Astrocyte (in vitro differentiated cells and primary cell): ENCODE measurements at regions not wholly inside any gene's neighbourhood (a gene's known extent, or its start where the extent isn't known, plus 50 kb on each side); places are given as distances from the start of the nearest gene placed in this dataset.
A peak's percentile ranks its signal among the peaks of the same experiment; 100 is the strongest.

Experiments
- DNase-seq: peaks from one replicate; pipeline ENCODE4 v3.0.0-alpha.2; 2010; ENCODE audit warnings: low read depth
- FAIRE-seq: peaks from 2 replicates; lab custom pipeline; 2011; peaks lifted over from hg19 to GRCh38; lab: Jason Lieb, UNC
- H2AFZ ChIP-seq: 2 replicates; pipeline ENCODE4 v1.6.0; 2012; ENCODE audit warnings: low read depth, low read length, inconsistent platforms
- H3K27ac ChIP-seq: 2 replicates; pipeline ENCODE4 v1.5.1; 2011; ENCODE audit warnings: low read depth, low read length, inconsistent platforms
- H3K27me3 ChIP-seq: 2 replicates; pipeline ENCODE4 v1.6.0; 2011; ENCODE audit warnings: low read length, inconsistent platforms; ENCODE audit not compliant: insufficient read depth
- H3K36me3 ChIP-seq: 2 replicates; pipeline ENCODE4 v1.5.1; 2011; ENCODE audit warnings: low read length, inconsistent platforms; ENCODE audit not compliant: insufficient read depth
- H3K4me1 ChIP-seq: 2 replicates; pipeline ENCODE4 v1.5.1; 2011; ENCODE audit warnings: low read length, inconsistent platforms; ENCODE audit not compliant: insufficient read depth
- H3K4me2 ChIP-seq: 2 replicates; pipeline ENCODE4 v1.6.0; 2012; ENCODE audit warnings: low read length, inconsistent platforms
- H3K4me3 ChIP-seq: 2 replicates; pipeline ENCODE4 v1.5.1; 2011; ENCODE audit warnings: low read depth, mild to moderate bottlenecking, low read length, inconsistent platforms; ENCODE audit not compliant: insufficient read depth
- H3K79me2 ChIP-seq: 2 replicates; pipeline ENCODE4 v1.6.0; 2012; ENCODE audit warnings: mild to moderate bottlenecking, low read length, inconsistent platforms; ENCODE audit not compliant: insufficient read depth
- H3K9ac ChIP-seq: 2 replicates; pipeline ENCODE4 v1.6.0; 2012; ENCODE audit warnings: mild to moderate bottlenecking, low read length, inconsistent platforms
- H3K9me3 ChIP-seq: 2 replicates; pipeline ENCODE4 v1.5.1; 2012; ENCODE audit warnings: low read depth, mild to moderate bottlenecking, low read length, inconsistent platforms; ENCODE audit not compliant: insufficient read depth
- H4K20me1 ChIP-seq: 2 replicates; pipeline ENCODE4 v1.6.0; 2012; ENCODE audit warnings: low read length, inconsistent platforms; ENCODE audit not compliant: insufficient read depth
- H3K27ac Mint-ChIP-seq: one replicate; pipeline ENCODE4 v1.8.0; 2021; ENCODE audit warnings: mild to moderate bottlenecking, mixed read lengths; ENCODE audit not compliant: unreplicated experiment
- H3K27me3 Mint-ChIP-seq: one replicate; pipeline ENCODE4 v1.8.0; 2021; ENCODE audit warnings: low read depth, mixed read lengths; ENCODE audit not compliant: unreplicated experiment
- H3K36me3 Mint-ChIP-seq: one replicate; pipeline ENCODE4 v1.8.0; 2021; ENCODE audit warnings: low read depth, mixed read lengths; ENCODE audit not compliant: unreplicated experiment
- H3K4me1 Mint-ChIP-seq: one replicate; pipeline ENCODE4 v1.8.0; 2021; ENCODE audit warnings: low read depth, mixed read lengths; ENCODE audit not compliant: unreplicated experiment
- H3K4me3 Mint-ChIP-seq: one replicate; pipeline ENCODE4 v1.8.0; 2021; ENCODE audit warnings: mild to moderate bottlenecking, moderate library complexity, mixed read lengths; ENCODE audit not compliant: unreplicated experiment
- H3K9me3 Mint-ChIP-seq: one replicate; pipeline ENCODE4 v1.8.0; 2021; ENCODE audit warnings: mild to moderate bottlenecking, mixed read lengths; ENCODE audit not compliant: unreplicated experiment
- CTCF ChIP-seq: IDR thresholded peaks from 2 replicates; pipeline ENCODE4 v1.5.1; 2011; ENCODE audit warnings: low read depth, mild to moderate bottlenecking, inconsistent platforms, low read length, moderate library complexity; ENCODE audit not compliant: insufficient read depth
- EZH2 ChIP-seq: IDR thresholded peaks from 2 replicates; pipeline ENCODE4 v1.6.1; 2012; ENCODE audit warnings: mild to moderate bottlenecking, low read length, inconsistent platforms; ENCODE audit not compliant: insufficient read depth

GRCh38 chr2:215740071-215740470 is 273.3 kb downstream of the MREG start:
- no peak overlapping the region for H3K4me2 ChIP-seq
- H4K20me1 ChIP-seq = no peaks in the 10 kb centered on the region
- peaks cover 10% of the 10 kb centered on the region for H3K4me1 ChIP-seq
- Mint-ChIP-seq H3K36me3 (peaks cover 26% of the 10 kb centered on the region), H3K9me3 (peaks cover 8% of the 10 kb centered on the region), H3K4me3 (no peak overlapping the region), H3K27ac (no peak overlapping the region), H3K4me1 (peaks cover 8% of the 10 kb centered on the region), H3K27me3 (no peaks in the 10 kb centered on the region)
- no peak for DNase-seq
- no peak overlapping the region for H3K4me3 ChIP-seq
- no peak overlapping the region for H3K27ac ChIP-seq
- no peaks in the 10 kb centered on the region for H3K79me2 ChIP-seq
- H3K9me3 ChIP-seq = no peaks in the 10 kb centered on the region
- H3K9ac ChIP-seq = no peak overlapping the region
- no peak overlapping the region for H2AFZ ChIP-seq
- peak; percentile 49 for FAIRE-seq
- H3K36me3 ChIP-seq = no peaks in the 10 kb centered on the region
- TF ChIP-seq EZH2 = no peak
- TF ChIP-seq CTCF = no peak
- H3K27me3 ChIP-seq = no peaks in the 10 kb centered on the region

DNA sequence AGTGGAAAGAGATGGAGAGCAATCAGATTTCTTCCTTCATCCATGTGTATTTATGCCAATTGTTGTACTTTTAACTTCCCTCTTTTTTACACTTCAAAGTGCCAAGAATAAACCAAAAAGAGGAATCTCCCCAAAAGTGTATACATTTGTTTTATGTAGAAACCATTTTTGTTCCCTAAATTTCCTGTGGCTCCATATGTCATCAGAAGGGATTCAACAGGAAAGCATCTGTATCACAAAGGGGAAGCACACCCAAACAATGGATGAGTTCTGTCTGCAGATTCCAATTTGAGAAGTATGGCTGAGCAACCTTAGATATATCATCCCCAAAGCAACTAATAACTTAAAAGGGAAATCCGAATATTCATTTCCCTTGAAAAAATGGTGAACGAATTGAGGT is 275.0 kb downstream of the MREG start:
- H3K4me1 Mint-ChIP-seq = peaks cover 8% of the 10 kb centered on the region
- no peak for TF ChIP-seq EZH2
- DNase-seq (no peak), FAIRE-seq (no peak)
- H3K4me3 Mint-ChIP-seq = no peak overlapping the region
- no peak overlapping the region for H3K4me3 ChIP-seq
- peaks cover 31% of the 10 kb centered on the region for H3K36me3 Mint-ChIP-seq
- no peaks in the 10 kb centered on the region for H3K36me3 ChIP-seq
- H4K20me1 ChIP-seq = no peaks in the 10 kb centered on the region
- H3K27me3 ChIP-seq = no peaks in the 10 kb centered on the region
- H3K27ac ChIP-seq = no peak overlapping the region
- no peaks in the 10 kb centered on the region for H3K9me3 ChIP-seq
- peaks cover 10% of the 10 kb centered on the region for H3K9me3 Mint-ChIP-seq
- no peak overlapping the region for H2AFZ ChIP-seq
- H3K4me2 ChIP-seq = no peak overlapping the region
- H3K4me1 ChIP-seq = peaks cover 10% of the 10 kb centered on the region
- H3K27ac Mint-ChIP-seq = no peak overlapping the region
- H3K79me2 ChIP-seq = no peaks in the 10 kb centered on the region
- no peaks in the 10 kb centered on the region for H3K27me3 Mint-ChIP-seq
- H3K9ac ChIP-seq = no peak overlapping the region

DNA sequence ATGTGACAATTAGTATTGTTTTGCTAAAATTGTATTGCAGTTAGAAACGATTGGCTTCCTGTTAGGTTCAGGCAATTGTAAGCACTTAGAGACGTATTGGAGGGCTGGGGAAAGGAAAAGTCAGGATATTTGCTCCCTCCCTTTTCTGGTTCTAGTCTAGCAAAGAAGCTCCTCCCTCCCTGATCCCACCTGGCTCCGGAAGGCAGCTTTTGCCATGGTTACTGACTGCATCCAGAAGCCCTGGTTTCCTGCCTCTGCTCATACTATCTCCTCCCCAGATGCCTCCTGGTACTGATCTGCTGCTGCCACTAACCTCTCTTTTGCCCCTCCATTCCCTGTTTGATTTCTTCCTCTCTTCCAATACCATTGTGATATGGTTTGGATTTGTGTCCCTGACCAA is 275.9 kb downstream of the MREG start:
- no peak overlapping the region for H3K4me2 ChIP-seq
- DNase-seq = no peak
- no peak for FAIRE-seq

More for the DNA sequence above, 275.9 kb downstream of the MREG start:
- Histone ChIP-seq H3K27ac (no peak overlapping the region), H2AFZ (no peak overlapping the region), H3K27me3 (no peaks in the 10 kb centered on the region), H3K36me3 (no peaks in the 10 kb centered on the region), H3K9me3 (no peaks in the 10 kb centered on the region), H4K20me1 (no peaks in the 10 kb centered on the region), H3K79me2 (no peaks in the 10 kb centered on the region), H3K4me1 (peaks cover 10% of the 10 kb centered on the region), H3K9ac (no peak overlapping the region), H3K4me3 (no peak overlapping the region)
- peaks cover 10% of the 10 kb centered on the region for H3K9me3 Mint-ChIP-seq
- peaks cover 8% of the 10 kb centered on the region for H3K4me1 Mint-ChIP-seq
- no peak overlapping the region for H3K27ac Mint-ChIP-seq
- TF ChIP-seq CTCF = no peak
- no peak for TF ChIP-seq EZH2
- no peak overlapping the region for H3K4me3 Mint-ChIP-seq
- H3K27me3 Mint-ChIP-seq = no peaks in the 10 kb centered on the region
- H3K36me3 Mint-ChIP-seq = peaks cover 30% of the 10 kb centered on the region
